C4-2B (cell line): ENCODE measurements at regions not wholly inside any gene's neighbourhood (a gene's known extent, or its start where the extent isn't known, plus 50 kb on each side); places are given as distances from the start of the nearest gene placed in this dataset.

ENCODE experiments used
- ZFX ChIP-seq: fragments of 450-650 bp; IDR thresholded peaks from 2 replicates; pipeline ENCODE4 v1.6.1; 2017
- TF ChIP-seq, protein P1 (sequence below): fragments of 450-650 bp; conservative IDR thresholded peaks from 2 replicates; pipeline ENCODE4 v1.5.1; 2017; ENCODE audit warnings: mild to moderate bottlenecking

DNA sequence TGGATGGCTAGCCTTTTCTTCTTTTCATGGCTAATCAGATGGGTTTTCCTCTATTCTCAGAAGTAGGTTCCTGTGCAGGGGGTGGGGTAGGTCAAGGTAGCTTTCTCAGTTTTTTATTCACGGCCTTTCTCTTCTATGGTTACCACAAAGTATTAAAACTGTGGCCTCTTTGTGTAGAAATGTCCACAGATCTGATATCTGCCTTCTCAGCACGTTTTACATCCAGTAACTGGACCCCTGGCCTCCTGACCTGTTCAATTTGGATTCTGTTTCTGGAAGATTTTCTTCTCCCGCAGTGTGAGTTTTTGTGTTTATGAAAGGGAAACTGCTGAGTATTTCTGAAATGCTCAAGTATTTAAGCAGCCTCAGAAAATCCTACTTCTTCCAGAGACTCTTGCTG, 688.5 kb downstream of the RAPGEF2 start:
- TF ChIP-seq, protein P1, sequence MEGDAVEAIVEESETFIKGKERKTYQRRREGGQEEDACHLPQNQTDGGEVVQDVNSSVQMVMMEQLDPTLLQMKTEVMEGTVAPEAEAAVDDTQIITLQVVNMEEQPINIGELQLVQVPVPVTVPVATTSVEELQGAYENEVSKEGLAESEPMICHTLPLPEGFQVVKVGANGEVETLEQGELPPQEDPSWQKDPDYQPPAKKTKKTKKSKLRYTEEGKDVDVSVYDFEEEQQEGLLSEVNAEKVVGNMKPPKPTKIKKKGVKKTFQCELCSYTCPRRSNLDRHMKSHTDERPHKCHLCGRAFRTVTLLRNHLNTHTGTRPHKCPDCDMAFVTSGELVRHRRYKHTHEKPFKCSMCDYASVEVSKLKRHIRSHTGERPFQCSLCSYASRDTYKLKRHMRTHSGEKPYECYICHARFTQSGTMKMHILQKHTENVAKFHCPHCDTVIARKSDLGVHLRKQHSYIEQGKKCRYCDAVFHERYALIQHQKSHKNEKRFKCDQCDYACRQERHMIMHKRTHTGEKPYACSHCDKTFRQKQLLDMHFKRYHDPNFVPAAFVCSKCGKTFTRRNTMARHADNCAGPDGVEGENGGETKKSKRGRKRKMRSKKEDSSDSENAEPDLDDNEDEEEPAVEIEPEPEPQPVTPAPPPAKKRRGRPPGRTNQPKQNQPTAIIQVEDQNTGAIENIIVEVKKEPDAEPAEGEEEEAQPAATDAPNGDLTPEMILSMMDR, result no peak
- no peak for TF ChIP-seq ZFX
